ENCODE measurements at regions not wholly inside any gene's neighbourhood (a gene's known extent, or its start where the extent isn't known, plus 50 kb on each side); places are given as distances from the start of the nearest gene placed in this dataset.
"Not testable (repeated sequence)": the region's sequence is repeated elsewhere in the genome, so short reads cannot be mapped to it uniquely, and the experiment has no call there.

- FAIRE-seq = no peak
These were observed 92.0 kb upstream of the FAM13C start for GRCh38 chr10:59454171-59454919.

GRCh38 chr10:59448616-59449015 lies 86.3 kb upstream of the FAM13C start:
- FAIRE-seq = no peak

GRCh38 chr10:59435707-59436106 lies 73.4 kb upstream of the FAM13C start:
- FAIRE-seq = no peak

DNA sequence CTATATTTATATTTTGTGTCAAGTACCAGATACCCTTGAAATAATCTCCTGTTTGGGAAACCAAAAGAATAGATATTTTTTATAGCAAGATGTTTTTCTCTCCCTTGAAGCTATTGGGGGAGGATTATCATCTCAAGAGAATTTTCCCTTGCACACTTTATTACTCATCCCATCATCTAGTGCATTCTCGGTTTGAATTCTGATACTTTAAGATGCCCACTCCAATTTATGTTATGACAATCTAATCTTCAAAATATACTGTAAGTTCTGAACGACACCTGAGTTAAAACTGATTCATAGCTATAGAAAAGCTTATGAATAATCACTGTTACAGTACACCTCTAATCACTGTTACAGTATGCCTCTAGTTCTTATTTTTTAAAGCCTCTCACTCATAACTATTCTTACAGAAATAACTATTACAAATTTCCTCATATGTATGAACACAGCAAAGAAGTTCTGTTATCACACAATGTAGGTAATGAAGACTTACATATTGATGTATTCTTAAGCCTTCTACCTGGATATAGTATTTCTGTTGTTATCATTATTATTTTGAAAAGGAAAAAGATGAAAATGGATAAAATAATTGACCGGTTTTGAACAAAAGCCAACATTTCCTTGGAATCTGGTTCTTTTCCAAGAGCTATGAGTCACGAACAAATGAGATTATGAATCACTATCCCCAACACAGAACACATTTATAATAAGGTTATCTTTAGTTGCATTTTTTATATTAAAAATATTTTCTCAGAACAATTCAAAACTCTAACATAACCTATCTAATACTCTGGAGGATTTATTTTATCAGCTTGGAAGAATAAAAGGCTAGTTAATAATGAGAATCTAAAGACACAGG lies 72.3 kb upstream of the FAM13C start:
- no peak for FAIRE-seq

GRCh38 chr10:59433720-59434428 lies 71.5 kb upstream of the FAM13C start:
- no peak for FAIRE-seq

GRCh38 chr10:59432207-59432900 lies 70.0 kb upstream of the FAM13C start:
- FAIRE-seq = no peak

DNA sequence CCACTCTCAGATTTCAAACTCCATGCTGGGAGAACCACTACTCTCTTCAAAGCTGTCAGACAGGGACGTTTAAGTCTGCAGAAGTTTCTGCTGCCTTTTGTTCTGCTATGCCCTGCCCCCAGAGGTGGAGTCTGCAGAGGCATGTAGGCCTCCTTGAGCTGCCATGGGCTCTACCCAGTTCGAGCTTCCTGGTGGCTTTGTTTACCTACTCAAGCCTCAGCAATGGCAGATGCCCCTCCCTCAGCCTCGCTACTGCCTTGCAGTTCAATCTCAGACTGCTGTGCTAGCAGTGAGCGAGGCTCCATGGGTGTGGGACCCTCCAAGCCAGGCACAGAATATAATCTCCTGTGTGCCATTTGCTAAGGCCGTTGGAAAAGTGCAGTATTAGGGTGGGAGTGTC lies 51.4 kb upstream of the FAM13C start:
- not testable (repeated sequence) for FAIRE-seq
